ENCODE measurements at regions not wholly inside any gene's neighbourhood (a gene's known extent, or its start where the extent isn't known, plus 50 kb on each side); places are given as distances from the start of the nearest gene placed in this dataset.

GRCh38 chr6:120096696-120097260 is 747.2 kb upstream of the MAN1A1 start:
- Histone ChIP-seq H3K36me3 (ENCODE audit: control insufficient read depth, insufficient read depth, low read length) (no peaks in the 10 kb centered on the region), H3K4me3 (ENCODE audit: low read length) (no peak overlapping the region), H3K4me1 (ENCODE audit: control insufficient read depth, insufficient read depth, low read length) (no peaks in the 10 kb centered on the region), H3K9me3 (ENCODE audit: control insufficient read depth, low read depth, low read length) (no peaks in the 10 kb centered on the region), H3K27ac (ENCODE audit: low read length) (no peak overlapping the region), H3K27me3 (ENCODE audit: control insufficient read depth, insufficient read depth, low read length) (no peaks in the 10 kb centered on the region)
- 100% methylated on average over 1 of the region's 2 CpGs for WGBS (ENCODE audit: insufficient coverage, low lambda C conversion rate)
- no peak for DNase-seq

GRCh38 chr6:120083186-120083585 is 733.6 kb upstream of the MAN1A1 start:
- Histone ChIP-seq H3K4me3 (ENCODE audit: low read length) (no peak overlapping the region), H3K27ac (ENCODE audit: low read length) (no peak overlapping the region), H3K4me1 (ENCODE audit: control insufficient read depth, insufficient read depth, low read length) (no peaks in the 10 kb centered on the region), H3K36me3 (ENCODE audit: control insufficient read depth, insufficient read depth, low read length) (no peaks in the 10 kb centered on the region), H3K27me3 (ENCODE audit: control insufficient read depth, insufficient read depth, low read length) (no peaks in the 10 kb centered on the region), H3K9me3 (ENCODE audit: control insufficient read depth, low read depth, low read length) (no peaks in the 10 kb centered on the region)
- WGBS (ENCODE audit: insufficient coverage, low lambda C conversion rate), result 80% methylated on average over 1 of the region's 5 CpGs
- no peak for DNase-seq

GRCh38 chr6:120077489-120077888 is 727.9 kb upstream of the MAN1A1 start:
- Histone ChIP-seq H3K27me3 (ENCODE audit: control insufficient read depth, insufficient read depth, low read length) (no peaks in the 10 kb centered on the region), H3K36me3 (ENCODE audit: control insufficient read depth, insufficient read depth, low read length) (no peaks in the 10 kb centered on the region), H3K4me1 (ENCODE audit: control insufficient read depth, insufficient read depth, low read length) (no peaks in the 10 kb centered on the region), H3K4me3 (ENCODE audit: low read length) (no peak overlapping the region), H3K27ac (ENCODE audit: low read length) (no peak overlapping the region), H3K9me3 (ENCODE audit: control insufficient read depth, low read depth, low read length) (no peaks in the 10 kb centered on the region)
- no peak for DNase-seq
- WGBS (ENCODE audit: insufficient coverage, low lambda C conversion rate), result no CpG with 5 or more reads among the region's 2 CpGs

- no peak overlapping the region for H3K4me3 ChIP-seq (ENCODE audit: low read length)
- H3K4me1 ChIP-seq (ENCODE audit: control insufficient read depth, insufficient read depth, low read length), result no peaks in the 10 kb centered on the region
- DNase-seq, result no peak
- H3K36me3 ChIP-seq (ENCODE audit: control insufficient read depth, insufficient read depth, low read length), result no peaks in the 10 kb centered on the region
- 0% methylated on average over 1 of the region's 1 CpG for WGBS (ENCODE audit: insufficient coverage, low lambda C conversion rate)
- H3K27me3 ChIP-seq (ENCODE audit: control insufficient read depth, insufficient read depth, low read length), result no peaks in the 10 kb centered on the region
- H3K27ac ChIP-seq (ENCODE audit: low read length), result no peak overlapping the region
- no peaks in the 10 kb centered on the region for H3K9me3 ChIP-seq (ENCODE audit: control insufficient read depth, low read depth, low read length)
Observed at GRCh38 chr6:120058410-120058809, 708.8 kb upstream of the MAN1A1 start.

- DNase-seq, result no peak
- Histone ChIP-seq H3K36me3 (ENCODE audit: control insufficient read depth, insufficient read depth, low read length) (no peaks in the 10 kb centered on the region), H3K9me3 (ENCODE audit: control insufficient read depth, low read depth, low read length) (no peaks in the 10 kb centered on the region), H3K4me1 (ENCODE audit: control insufficient read depth, insufficient read depth, low read length) (no peaks in the 10 kb centered on the region), H3K4me3 (ENCODE audit: low read length) (no peak overlapping the region), H3K27me3 (ENCODE audit: control insufficient read depth, insufficient read depth, low read length) (no peaks in the 10 kb centered on the region), H3K27ac (ENCODE audit: low read length) (no peak overlapping the region)
- no CpG with 5 or more reads among the region's 7 CpGs for WGBS (ENCODE audit: insufficient coverage, low lambda C conversion rate)
Observed at GRCh38 chr6:120056085-120056484, 706.5 kb upstream of the MAN1A1 start.

- no peaks in the 10 kb centered on the region for H3K27me3 ChIP-seq (ENCODE audit: control insufficient read depth, insufficient read depth, low read length)
- no peaks in the 10 kb centered on the region for H3K4me1 ChIP-seq (ENCODE audit: control insufficient read depth, insufficient read depth, low read length)
- no peak for DNase-seq
- H3K4me3 ChIP-seq (ENCODE audit: low read length), result no peak overlapping the region
- no peak overlapping the region for H3K27ac ChIP-seq (ENCODE audit: low read length)
- WGBS (ENCODE audit: insufficient coverage, low lambda C conversion rate), result no CpG with 5 or more reads among the region's 4 CpGs
- no peaks in the 10 kb centered on the region for H3K9me3 ChIP-seq (ENCODE audit: control insufficient read depth, low read depth, low read length)
- H3K36me3 ChIP-seq (ENCODE audit: control insufficient read depth, insufficient read depth, low read length), result no peaks in the 10 kb centered on the region
Observed at GRCh38 chr6:120055071-120055470, 705.5 kb upstream of the MAN1A1 start.

- H3K9me3 ChIP-seq (ENCODE audit: control insufficient read depth, low read depth, low read length), result no peaks in the 10 kb centered on the region
- H3K27me3 ChIP-seq (ENCODE audit: control insufficient read depth, insufficient read depth, low read length), result no peaks in the 10 kb centered on the region
- no peaks in the 10 kb centered on the region for H3K36me3 ChIP-seq (ENCODE audit: control insufficient read depth, insufficient read depth, low read length)
- H3K4me3 ChIP-seq (ENCODE audit: low read length), result no peak overlapping the region
- 100% methylated on average over 2 of the region's 2 CpGs for WGBS (ENCODE audit: insufficient coverage, low lambda C conversion rate)
- H3K4me1 ChIP-seq (ENCODE audit: control insufficient read depth, insufficient read depth, low read length), result no peaks in the 10 kb centered on the region
- no peak for DNase-seq
- no peak overlapping the region for H3K27ac ChIP-seq (ENCODE audit: low read length)
Observed at GRCh38 chr6:120039664-120040063, 690.1 kb upstream of the MAN1A1 start.

GRCh38 chr6:120031837-120032236 is 682.3 kb upstream of the MAN1A1 start:
- no peak for DNase-seq
- no peaks in the 10 kb centered on the region for H3K4me1 ChIP-seq (ENCODE audit: control insufficient read depth, insufficient read depth, low read length)
- WGBS (ENCODE audit: insufficient coverage, low lambda C conversion rate), result no CpG with 5 or more reads among the region's 2 CpGs

GRCh38 chr6:120026791-120027190 is 677.2 kb upstream of the MAN1A1 start:
- no peak for DNase-seq
- no peak overlapping the region for H3K27ac ChIP-seq (ENCODE audit: low read length)
- H3K4me3 ChIP-seq (ENCODE audit: low read length), result no peak overlapping the region
- H3K9me3 ChIP-seq (ENCODE audit: control insufficient read depth, low read depth, low read length), result no peaks in the 10 kb centered on the region
- no peaks in the 10 kb centered on the region for H3K27me3 ChIP-seq (ENCODE audit: control insufficient read depth, insufficient read depth, low read length)
- 100% methylated on average over 1 of the region's 1 CpG for WGBS (ENCODE audit: insufficient coverage, low lambda C conversion rate)
- no peaks in the 10 kb centered on the region for H3K4me1 ChIP-seq (ENCODE audit: control insufficient read depth, insufficient read depth, low read length)
- no peaks in the 10 kb centered on the region for H3K36me3 ChIP-seq (ENCODE audit: control insufficient read depth, insufficient read depth, low read length)

More at GRCh38 chr6:120031837-120032236, 682.3 kb upstream of the MAN1A1 start:
- Histone ChIP-seq H3K4me3 (ENCODE audit: low read length) (no peak overlapping the region), H3K27me3 (ENCODE audit: control insufficient read depth, insufficient read depth, low read length) (no peaks in the 10 kb centered on the region), H3K27ac (ENCODE audit: low read length) (no peak overlapping the region), H3K9me3 (ENCODE audit: control insufficient read depth, low read depth, low read length) (no peaks in the 10 kb centered on the region), H3K36me3 (ENCODE audit: control insufficient read depth, insufficient read depth, low read length) (no peaks in the 10 kb centered on the region)

GRCh38 chr6:120010075-120010474 is 660.5 kb upstream of the MAN1A1 start:
- Histone ChIP-seq H3K27ac (ENCODE audit: low read length) (no peak overlapping the region), H3K4me1 (ENCODE audit: control insufficient read depth, insufficient read depth, low read length) (no peaks in the 10 kb centered on the region), H3K27me3 (ENCODE audit: control insufficient read depth, insufficient read depth, low read length) (no peaks in the 10 kb centered on the region), H3K4me3 (ENCODE audit: low read length) (no peak overlapping the region), H3K9me3 (ENCODE audit: control insufficient read depth, low read depth, low read length) (no peaks in the 10 kb centered on the region), H3K36me3 (ENCODE audit: control insufficient read depth, insufficient read depth, low read length) (no peaks in the 10 kb centered on the region)
- 100% methylated on average over 1 of the region's 3 CpGs for WGBS (ENCODE audit: insufficient coverage, low lambda C conversion rate)
- no peak for DNase-seq

- no CpG with 5 or more reads among the region's 12 CpGs for WGBS (ENCODE audit: insufficient coverage, low lambda C conversion rate)
- H3K9me3 ChIP-seq (ENCODE audit: control insufficient read depth, low read depth, low read length), result no peaks in the 10 kb centered on the region
- DNase-seq, result no peak
- H3K36me3 ChIP-seq (ENCODE audit: control insufficient read depth, insufficient read depth, low read length), result no peaks in the 10 kb centered on the region
- H3K27me3 ChIP-seq (ENCODE audit: control insufficient read depth, insufficient read depth, low read length), result no peaks in the 10 kb centered on the region
- no peaks in the 10 kb centered on the region for H3K4me1 ChIP-seq (ENCODE audit: control insufficient read depth, insufficient read depth, low read length)
- no peak overlapping the region for H3K4me3 ChIP-seq (ENCODE audit: low read length)
- no peak overlapping the region for H3K27ac ChIP-seq (ENCODE audit: low read length)
Observed at GRCh38 chr6:120005292-120005976, 655.9 kb upstream of the MAN1A1 start.
